ENCODE measurements at regions not wholly inside any gene's neighbourhood (a gene's known extent, or its start where the extent isn't known, plus 50 kb on each side); places are given as distances from the start of the nearest gene placed in this dataset.

DNA sequence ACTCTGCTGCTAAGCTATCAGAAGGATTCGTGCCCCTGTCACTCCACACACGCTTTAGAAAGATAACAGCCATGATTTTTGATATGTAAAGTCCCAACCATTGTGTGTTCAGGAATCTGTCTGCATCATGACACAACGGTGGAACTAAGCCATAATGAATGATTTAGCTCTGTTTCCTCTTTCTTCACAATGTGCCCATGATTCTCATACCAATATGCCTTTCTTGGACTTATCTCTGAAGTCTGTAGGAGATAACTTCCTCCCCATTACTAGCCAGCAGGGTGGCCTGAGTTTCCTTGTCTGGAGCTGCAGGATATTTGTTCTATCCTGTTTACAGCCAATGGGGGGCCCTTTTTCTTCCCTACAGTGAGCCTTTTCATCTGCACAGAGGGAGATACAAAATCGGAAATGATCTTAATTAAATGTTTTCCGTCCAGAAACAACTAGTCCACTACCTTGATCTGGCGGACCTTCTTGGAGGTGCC lies 511.7 kb downstream of the USP25 start:
- DNase-seq = no peak

GRCh38 chr21:16243396-16243795 lies 513.6 kb downstream of the USP25 start:
- DNase-seq = no peak

GRCh38 chr21:16248705-16249104 lies 518.9 kb downstream of the USP25 start:
- no peak for DNase-seq

DNA sequence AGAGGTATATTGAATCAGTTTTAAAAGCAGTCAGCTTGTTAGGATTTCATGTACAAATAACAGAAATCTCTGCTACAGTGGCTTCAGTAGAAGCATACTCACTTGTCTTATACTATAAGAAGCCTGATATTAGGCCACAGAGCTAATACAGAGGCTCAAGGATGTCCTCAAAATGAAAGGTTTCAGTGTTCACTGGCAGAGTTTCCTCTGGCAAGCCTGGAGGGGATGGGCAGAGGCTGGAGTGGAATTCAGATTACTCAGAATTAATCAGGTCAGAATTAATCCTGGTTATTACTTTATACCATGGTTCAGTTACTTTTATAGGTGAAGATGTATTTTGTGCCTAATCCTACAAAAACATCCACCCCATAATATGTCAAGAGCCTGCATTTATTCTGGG lies 520.5 kb downstream of the USP25 start:
- no peak for DNase-seq

DNA sequence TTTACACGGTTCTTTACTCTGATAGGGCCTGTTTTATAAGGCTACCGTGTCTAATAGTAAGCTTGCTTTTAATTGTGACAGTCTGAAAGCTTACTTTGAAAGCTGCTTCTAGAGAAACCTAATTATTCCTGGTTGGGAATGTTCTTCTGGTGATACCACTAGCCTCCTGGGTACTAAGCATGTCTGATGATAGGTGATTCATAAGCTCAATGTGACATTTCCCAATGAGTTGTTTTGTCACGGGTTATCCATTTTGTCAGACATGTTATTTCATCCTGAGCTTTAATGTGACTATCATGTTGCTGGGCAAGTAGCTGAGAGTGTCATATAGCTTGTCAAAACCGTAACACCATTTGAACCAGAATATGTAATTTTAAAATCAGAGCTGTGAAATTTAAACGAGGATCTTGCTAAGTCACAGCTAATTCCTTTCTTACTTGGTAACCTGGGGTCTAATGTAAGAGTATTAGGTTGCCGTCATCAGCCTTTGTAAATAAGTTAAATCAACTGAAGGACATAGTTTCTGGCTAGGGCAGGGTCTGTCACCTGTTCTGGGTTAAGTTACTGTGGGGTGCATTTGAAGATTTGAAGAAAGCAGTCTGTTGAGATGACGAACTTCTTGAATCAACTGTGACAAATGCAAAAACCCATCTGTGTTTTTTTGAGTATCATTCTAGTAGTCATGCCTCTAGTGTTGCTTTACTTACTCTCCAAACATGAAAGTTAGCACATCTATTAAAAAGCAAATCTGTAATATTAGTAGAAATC lies 529.2 kb downstream of the USP25 start:
- no peak for DNase-seq

- no peak for DNase-seq
Observed at GRCh38 chr21:16262091-16262490, 532.3 kb downstream of the USP25 start.

DNA sequence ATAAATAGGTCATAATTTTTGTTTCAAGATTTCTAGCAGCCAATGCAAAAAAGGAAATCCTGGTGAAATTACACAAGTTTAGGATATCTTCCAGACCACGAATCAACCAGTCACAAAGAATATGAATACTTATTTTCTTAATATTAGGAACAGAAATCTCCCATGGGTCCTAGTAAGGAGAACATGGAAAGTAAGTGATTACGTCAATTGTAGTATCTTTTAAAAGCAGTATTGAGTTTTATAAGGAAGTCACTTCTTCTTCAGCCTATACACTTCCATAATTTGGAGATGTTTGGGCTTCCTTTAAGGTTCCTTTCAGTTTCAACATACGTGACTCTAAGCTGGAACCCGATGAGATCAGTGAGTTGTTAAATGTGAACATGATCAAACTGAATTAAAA lies 534.5 kb downstream of the USP25 start:
- DNase-seq = no peak

- DNase-seq = no peak
Observed at GRCh38 chr21:16269476-16269875, 539.7 kb downstream of the USP25 start.

GRCh38 chr21:16279731-16280581 lies 550.2 kb downstream of the USP25 start:
- DNase-seq = no peak

- no peak for DNase-seq
Observed at GRCh38 chr21:16280686-16281091, 550.9 kb downstream of the USP25 start.

GRCh38 chr21:16283516-16283915 lies 553.7 kb downstream of the USP25 start:
- DNase-seq = no peak

DNA sequence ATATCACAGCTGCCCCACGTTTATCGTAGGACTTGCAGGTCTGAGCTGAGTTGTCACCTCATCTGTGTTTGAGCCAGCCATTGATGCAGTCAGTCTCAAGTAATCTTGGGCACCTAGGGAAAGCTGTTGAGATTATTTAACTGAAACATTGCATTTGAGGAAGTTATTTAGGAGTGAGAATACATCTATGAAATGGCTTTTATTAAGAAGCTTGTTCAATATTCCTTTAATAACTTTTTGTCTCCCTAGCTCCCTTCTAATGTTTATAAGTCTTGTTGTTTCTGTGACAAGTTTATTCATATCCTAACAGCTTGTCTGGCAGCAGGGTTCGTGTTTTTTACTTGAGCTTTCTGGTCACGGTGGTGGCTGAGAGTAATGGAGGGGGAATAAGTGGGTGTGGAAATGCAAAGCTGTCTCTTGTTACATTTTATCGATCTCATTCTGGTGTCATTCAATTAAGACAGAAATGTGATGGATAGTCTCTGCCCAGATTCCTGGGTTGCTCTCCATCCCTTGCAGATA lies 555.9 kb downstream of the USP25 start:
- no peak for DNase-seq

DNA sequence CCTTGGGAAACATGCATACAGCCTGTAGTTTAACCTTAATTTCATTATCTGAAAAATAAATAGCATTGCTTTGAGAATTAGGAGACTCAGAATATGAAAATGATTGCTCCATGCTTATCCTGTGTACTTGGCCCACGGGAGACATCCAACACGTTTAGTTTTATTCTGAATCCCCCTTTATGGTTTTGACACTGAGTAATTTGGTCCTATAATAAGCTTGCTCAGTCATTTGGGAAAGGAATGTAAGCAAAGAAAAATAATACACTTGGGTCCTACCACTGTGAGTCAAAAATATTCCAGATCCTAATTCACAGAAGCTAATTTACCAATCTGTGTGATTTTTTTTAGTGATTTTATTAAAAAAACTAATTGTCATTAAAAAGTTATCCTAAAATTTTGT lies 557.3 kb downstream of the USP25 start:
- no peak for DNase-seq

- no peak for DNase-seq
Observed at GRCh38 chr21:16291296-16291695, 561.5 kb downstream of the USP25 start.

DNA sequence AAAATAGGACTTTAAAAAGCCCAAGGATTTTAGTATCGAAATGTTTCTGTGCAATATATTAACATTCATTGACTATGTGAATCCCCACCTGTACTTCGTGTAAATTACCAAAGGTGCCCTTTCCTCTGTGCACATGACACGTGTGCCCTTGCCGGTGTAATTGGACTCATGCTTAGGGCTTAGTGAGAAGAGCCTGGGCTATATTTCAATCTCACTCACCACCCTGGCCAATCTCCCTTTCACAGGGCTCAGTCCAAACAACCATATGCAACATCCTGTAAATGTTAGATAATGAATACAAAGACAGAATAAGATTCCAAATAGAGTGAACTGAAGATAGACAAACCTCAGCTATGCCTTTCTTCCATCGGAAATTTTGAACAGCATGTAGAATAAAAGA lies 564.3 kb downstream of the USP25 start:
- DNase-seq = no peak

DNA sequence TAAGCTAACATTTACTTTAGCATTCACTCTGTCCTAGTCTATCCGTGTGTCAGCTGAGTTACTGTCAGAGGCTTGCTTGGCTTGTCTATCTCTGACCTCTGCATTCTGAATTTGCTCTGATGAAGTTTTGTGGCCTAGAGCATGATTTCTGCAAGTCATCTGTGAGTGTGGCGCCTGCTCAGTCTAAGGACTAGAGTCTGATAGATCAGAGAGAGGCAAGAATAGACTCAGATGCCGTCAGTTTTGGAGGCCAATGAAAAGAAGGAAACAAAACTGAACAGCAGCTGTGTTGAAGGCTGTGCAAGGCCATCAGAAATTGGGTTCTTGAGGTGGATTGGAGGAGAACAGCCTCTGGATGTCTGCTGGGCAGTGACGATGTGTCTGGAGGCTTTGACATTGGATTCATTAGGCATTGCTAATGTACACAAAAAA lies 573.1 kb downstream of the USP25 start:
- DNase-seq = no peak

DNA sequence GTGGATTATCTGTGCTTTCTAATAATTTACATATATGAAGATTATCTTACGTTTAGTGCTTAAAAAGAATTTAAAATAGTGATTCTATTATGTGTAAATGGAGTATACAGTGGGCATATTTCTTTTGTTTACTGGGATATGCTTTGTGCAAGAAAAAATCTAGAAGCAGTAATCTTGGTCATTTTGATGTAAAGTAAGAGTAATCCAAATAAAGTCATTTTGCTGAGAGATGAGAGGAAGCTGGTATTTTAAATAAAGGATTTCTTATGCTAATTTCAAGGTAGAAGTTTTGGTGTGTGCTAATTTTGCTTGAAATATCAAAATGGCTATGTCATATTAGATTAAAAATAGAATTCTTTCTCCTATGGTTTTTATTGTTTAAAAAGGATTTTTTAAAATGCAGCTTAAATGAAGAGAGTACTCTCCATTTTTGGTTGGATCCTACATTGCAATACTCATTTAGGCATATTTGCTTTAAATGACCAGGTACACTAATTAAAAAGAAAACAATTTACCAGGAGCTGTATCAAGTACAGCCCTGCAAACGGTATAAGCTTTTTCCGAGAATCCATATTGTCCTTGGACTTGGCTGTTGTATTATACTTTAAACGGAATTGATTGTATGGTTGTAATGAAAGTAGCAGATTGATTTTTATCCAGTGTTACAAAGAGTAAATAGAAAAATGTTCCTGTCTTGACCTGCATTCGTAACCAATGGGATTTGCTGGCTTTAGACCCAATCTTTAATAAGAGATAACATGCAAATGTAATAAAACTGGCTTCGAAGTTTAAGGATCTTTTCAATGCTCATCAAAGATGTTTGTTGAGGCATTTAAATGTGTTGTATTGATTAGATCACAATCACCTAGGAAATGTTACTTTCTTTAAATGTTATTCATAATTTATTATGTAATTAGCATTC lies 574.7 kb downstream of the USP25 start:
- DNase-seq = no peak

GRCh38 chr21:16305686-16306085 lies 575.9 kb downstream of the USP25 start:
- DNase-seq = no peak

GRCh38 chr21:16307256-16307655 lies 577.5 kb downstream of the USP25 start:
- no peak for DNase-seq

GRCh38 chr21:16308269-16308668 lies 578.5 kb downstream of the USP25 start:
- DNase-seq = no peak

DNA sequence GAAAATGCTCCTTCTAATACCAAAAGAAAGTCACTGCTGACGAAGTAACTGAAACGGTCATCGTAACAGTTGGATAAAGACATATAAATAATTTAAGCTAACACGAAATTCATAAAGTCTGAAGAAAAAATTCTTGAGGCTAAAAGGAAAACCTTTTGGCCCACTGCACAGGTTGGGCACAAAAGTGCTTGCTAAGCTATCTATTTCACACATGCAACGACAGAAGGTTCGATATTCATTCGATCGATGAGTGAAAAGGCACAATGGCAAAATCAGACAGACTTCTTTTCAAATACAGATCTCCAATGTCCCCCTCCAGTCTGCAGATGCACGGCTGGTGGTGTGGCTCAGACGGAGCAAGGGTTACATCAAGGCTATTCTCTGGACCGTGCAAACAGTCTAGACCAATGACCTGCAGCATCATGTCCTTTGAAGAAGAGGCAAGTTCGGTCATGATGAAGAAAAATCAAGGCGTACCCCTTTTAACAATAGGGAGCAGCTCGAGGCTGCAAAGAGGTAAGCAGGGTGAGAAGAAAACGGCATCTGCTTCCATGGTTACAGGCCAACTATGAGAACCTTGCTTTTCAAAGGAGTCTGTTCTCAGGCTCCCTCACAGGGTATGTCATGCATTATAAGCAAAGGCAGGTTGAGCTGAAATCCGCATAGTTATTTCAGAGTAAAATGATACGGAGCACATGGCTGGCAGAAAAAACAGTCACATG lies 579.6 kb downstream of the USP25 start:
- DNase-seq = no peak

DNA sequence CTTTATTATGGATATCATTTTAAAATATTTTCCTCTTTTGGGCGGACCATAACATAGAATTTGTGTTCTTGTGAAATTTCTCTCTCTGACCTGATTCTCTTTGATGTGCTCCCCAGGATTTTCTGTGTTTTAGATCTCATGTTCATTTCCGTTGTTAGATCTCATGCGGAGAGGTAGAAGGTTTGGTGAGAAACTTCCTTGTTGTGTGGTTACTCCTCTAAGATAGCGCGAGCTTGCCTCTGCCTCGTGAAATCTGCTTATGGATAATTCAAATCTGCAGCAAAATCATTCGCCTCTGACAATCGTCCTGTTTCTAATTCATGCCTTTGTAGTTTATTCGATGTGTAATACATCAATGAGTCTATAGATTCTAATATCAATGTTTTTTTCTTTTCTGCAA lies 580.4 kb downstream of the USP25 start:
- no peak for DNase-seq

Data from effector CD4-positive, alpha-beta T cell (primary cell).